Body of pancreas (tissue), 4 donors: ENCODE measurements at regions not wholly inside any gene's neighbourhood (a gene's known extent, or its start where the extent isn't known, plus 50 kb on each side); places are given as distances from the start of the nearest gene placed in this dataset.

Experiments
- ATAC-seq: fragments of 150-250 bp; one replicate; pipeline ENCODE4 v1.9.1; 2016
- DNase-seq, 4 donors: peaks; one replicate each; pipeline ENCODE4 v3.0.0-alpha.2; 2019
- H3K27ac ChIP-seq, 4 donors: fragments of 200-600 bp; sonication (generic); 1 replicate in 3 of 4; 2 replicates in 1 of 4; pipeline versions ENCODE4 v1.5.1 to v1.6.1; 2016 to 2019; ENCODE audit warnings: mild to moderate bottlenecking in 1 of 4, mixed read lengths in 1 of 4, moderate library complexity in 1 of 4
- H3K27me3 ChIP-seq, 2 donors: fragments of 200-600 bp; sonication (generic); one replicate each; pipeline ENCODE4 v1.6.0; 2016; ENCODE audit warnings: mild to moderate bottlenecking in 1 of 2
- H3K36me3 ChIP-seq, 2 donors: fragments of 200-600 bp; sonication (generic); replicated peaks in 1 of 2; 2 replicates each; pipeline ENCODE4 v1.5.1; 2016; ENCODE audit warnings: low read depth in 2 of 2; ENCODE audit not compliant: insufficient read depth in 1 of 2
- H3K4me1 ChIP-seq: fragments of 200-600 bp; sonication (generic); one replicate; pipeline ENCODE4 v1.6.0; 2016
- H3K4me3 ChIP-seq, 2 donors: fragments of 200-600 bp; sonication (generic); 1 replicate in 1 of 2; 2 replicates in 1 of 2; pipeline ENCODE4 v1.5.1; 2016 to 2019
- H3K9me3 ChIP-seq, 3 donors: fragments of 200-600 bp; sonication (generic); 1 replicate in 2 of 3; 2 replicates in 1 of 3; pipeline ENCODE4 v1.5.1; 2016
- CTCF ChIP-seq, 7 experiments: fragments of 450-650 bp in 4 of 7; fragments of 200-600 bp in 3 of 7; sonication (generic) in 3 of 7; IDR thresholded peaks; one replicate each; pipeline ENCODE4 v1.5.1; 2016 to 2019; ENCODE audit warnings: antibody characterized with exemption in 7 of 7
- POLR2A ChIP-seq, 3 donors: fragments of 450-650 bp; IDR thresholded peaks; one replicate each; pipeline ENCODE4 v1.6.1; 2016; ENCODE audit warnings: antibody characterized with exemption in 3 of 3, mild to moderate bottlenecking in 2 of 3
- WGBS, 2 donors: methylation state at CpG; one replicate each; pipeline ENCODE4 v1.1.5; 2017; 5-methylcytosine and 5-hydroxymethylcytosine counted together
- intact Hi-C: fragments of 100-400 bp; cut with DNase I; formaldehyde crosslinking; loops from one replicate; pipeline ENCODE4 v1.15.1; 2023

DNA sequence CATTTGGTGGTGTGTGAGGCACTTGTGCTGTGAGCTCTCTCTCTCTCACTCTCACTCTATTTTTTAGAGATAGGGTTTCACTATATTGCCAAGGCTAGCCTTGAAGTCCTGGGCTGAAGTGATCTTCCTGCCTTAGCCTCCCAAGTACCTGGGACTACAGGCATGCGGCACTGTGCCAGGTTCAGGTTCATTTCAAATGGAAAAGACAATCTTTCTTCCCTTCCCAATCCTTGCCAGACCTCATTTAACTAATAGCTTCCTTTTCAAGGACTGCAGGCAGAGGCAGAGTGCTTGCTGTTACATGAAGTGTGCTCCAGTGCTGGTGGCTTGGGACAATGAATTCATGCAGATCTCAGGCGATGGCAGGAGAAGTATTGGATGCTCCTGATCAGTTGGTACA is 73.2 kb upstream of the BICD1 start:
- H3K9me3 ChIP-seq: no peaks in the 10 kb centered on the region
- 52 to 64% methylated on average over 2 of the region's 2 CpGs for WGBS, 2 donors
- intact Hi-C loops: no loop called here

DNA sequence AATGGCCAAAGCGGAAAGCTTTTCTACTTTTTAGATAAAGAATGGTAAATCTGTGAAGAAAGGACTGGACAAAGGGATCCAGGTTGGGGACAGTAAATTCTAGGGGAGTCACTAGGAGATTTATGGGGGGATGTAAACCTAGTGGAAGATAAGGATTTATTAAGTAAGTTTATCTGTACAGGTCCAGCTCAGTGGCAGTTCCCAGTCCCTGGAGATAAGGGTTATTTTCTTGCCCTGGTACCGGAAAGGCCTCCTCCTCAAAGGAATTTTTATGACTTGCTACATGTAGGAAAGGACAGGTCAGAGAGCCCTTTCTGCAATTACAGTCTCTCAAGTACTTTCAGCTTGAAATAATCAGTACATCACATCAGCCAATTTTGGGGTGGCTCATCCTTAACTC is 72.6 kb upstream of the BICD1 start:
- no peak for DNase-seq
- TF ChIP-seq CTCF (IDR thresholded peaks at IDR 0.05): no peak
- no peak for TF ChIP-seq POLR2A (IDR thresholded peaks at IDR 0.05)
- Histone ChIP-seq H3K36me3 (no peaks in the 10 kb centered on the region), H3K27me3 (no peaks in the 10 kb centered on the region), H3K4me3 (no peak overlapping the region), H3K9me3 (no peaks in the 10 kb centered on the region), H3K4me1 (no peaks in the 10 kb centered on the region), H3K27ac (no peak overlapping the region)
- intact Hi-C loops: no loop called here
- no peak for ATAC-seq
- WGBS, 2 donors: 74 to 84% methylated on average over 2 of the region's 2 CpGs

More for the DNA sequence above, 73.2 kb upstream of the BICD1 start:
- no peaks in the 10 kb centered on the region for H3K36me3 ChIP-seq
- DNase-seq: no peak
- no peaks in the 10 kb centered on the region for H3K4me1 ChIP-seq
- no peak overlapping the region for H3K27ac ChIP-seq
- ATAC-seq: no peak
- H3K4me3 ChIP-seq: no peak overlapping the region
- H3K27me3 ChIP-seq: no peaks in the 10 kb centered on the region
- no peak for TF ChIP-seq POLR2A (IDR thresholded peaks at IDR 0.05)
- TF ChIP-seq CTCF (IDR thresholded peaks at IDR 0.05): no peak

DNA sequence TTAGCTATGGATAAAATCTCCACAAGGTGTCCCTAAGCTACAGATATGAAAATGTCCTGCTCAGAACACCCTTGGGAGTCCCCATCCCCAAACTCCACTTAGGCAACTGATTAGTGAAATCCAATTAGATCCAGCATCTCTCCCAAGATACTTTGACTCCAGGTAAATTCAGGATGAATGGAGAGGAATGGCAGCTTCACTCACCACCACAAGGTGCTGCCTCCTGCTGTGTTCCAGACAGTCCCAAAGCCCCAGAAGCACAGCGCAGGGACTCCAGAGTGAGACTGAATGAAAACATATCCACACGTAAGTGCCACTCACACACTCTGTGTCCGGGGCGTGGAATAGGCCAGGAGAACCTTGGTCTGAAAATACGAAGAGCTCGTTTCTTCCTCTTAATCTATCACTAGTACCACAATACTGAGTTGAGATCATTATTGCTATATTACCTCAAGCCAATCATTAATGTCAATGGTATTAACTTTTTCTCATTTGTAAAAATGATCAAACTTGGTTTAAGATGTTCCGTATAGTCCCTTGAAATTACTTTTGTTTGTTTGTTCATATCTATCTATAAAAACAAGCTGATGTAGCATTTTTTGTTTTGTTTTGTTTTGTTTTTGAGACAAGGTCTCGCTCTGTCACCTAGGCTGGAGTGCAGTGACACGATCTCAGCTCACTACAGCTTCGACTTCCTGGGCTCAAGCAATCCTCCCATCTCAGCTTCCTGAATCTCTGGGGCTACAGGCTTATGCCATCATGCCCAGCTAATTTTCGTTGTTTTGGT is 70.0 kb upstream of the BICD1 start:
- no peaks in the 10 kb centered on the region for H3K9me3 ChIP-seq
- H3K36me3 ChIP-seq: no peaks in the 10 kb centered on the region
- no peak for DNase-seq
- no peak overlapping the region for H3K27ac ChIP-seq
- intact Hi-C loops: no loop called here
- ATAC-seq: no peak
- TF ChIP-seq CTCF (IDR thresholded peaks at IDR 0.05) (no peak), POLR2A (IDR thresholded peaks at IDR 0.05) (no peak)
- no peak overlapping the region for H3K4me3 ChIP-seq
- WGBS, 2 donors: 76 to 84% methylated on average over 11 of the region's 11 CpGs
- H3K27me3 ChIP-seq: no peaks in the 10 kb centered on the region
- H3K4me1 ChIP-seq: no peaks in the 10 kb centered on the region

DNA sequence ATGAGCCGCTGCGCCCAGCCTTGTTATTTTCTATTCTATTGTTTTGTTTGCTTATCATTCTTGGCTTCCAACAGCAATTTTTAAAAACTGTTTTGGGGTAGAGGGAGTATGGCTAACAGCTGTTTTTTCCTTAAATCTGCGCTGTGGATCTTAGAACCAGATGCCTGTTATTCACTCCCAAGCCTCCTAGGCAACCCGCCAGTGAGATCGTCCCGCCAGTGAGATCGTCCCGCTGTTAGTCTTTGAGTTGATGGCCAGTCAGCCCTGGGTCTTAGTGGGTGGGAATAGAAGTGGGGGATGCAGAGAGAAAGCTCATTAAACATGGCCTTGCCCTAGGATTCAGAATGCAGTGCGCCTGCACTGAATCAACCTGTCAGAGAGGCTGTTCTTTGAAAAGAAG is 67.3 kb upstream of the BICD1 start:
- no peak for ATAC-seq
- intact Hi-C loops: no loop called here
- H3K36me3 ChIP-seq: no peaks in the 10 kb centered on the region
- H3K9me3 ChIP-seq: peaks cover 0 to 12% (median 0%) of the 10 kb centered on the region in 3 donors
- no peak for TF ChIP-seq POLR2A (IDR thresholded peaks at IDR 0.05)
- no peak for TF ChIP-seq CTCF (IDR thresholded peaks at IDR 0.05)
- no peaks in the 10 kb centered on the region for H3K27me3 ChIP-seq
- H3K4me3 ChIP-seq: no peak overlapping the region
- 68 to 74% methylated on average over 8 to 9 of the region's 9 CpGs for WGBS, 2 donors
- DNase-seq: no peak
- H3K27ac ChIP-seq: no peak overlapping the region
- no peaks in the 10 kb centered on the region for H3K4me1 ChIP-seq
